GM08714 (cell line): ENCODE measurements at regions not wholly inside any gene's neighbourhood (a gene's known extent, or its start where the extent isn't known, plus 50 kb on each side); places are given as distances from the start of the nearest gene placed in this dataset.
"Not testable (repeated sequence)": the region's sequence is repeated elsewhere in the genome, so short reads cannot be mapped to it uniquely, and the experiment has no call there.

Source experiments
- H3K4me3 ChIP-seq: fragments of 200-500 bp; sonication (Bioruptor generic); 2 replicates; pipeline ENCODE4 v1.5.1; 2014; ENCODE audit warnings: mild to moderate bottlenecking, low read length, inconsistent platforms
- ZNF274 ChIP-seq: IDR thresholded peaks from 2 replicates; pipeline ENCODE4 v1.6.1; 2012; ENCODE audit warnings: mild to moderate bottlenecking, low read depth, low read length

DNA sequence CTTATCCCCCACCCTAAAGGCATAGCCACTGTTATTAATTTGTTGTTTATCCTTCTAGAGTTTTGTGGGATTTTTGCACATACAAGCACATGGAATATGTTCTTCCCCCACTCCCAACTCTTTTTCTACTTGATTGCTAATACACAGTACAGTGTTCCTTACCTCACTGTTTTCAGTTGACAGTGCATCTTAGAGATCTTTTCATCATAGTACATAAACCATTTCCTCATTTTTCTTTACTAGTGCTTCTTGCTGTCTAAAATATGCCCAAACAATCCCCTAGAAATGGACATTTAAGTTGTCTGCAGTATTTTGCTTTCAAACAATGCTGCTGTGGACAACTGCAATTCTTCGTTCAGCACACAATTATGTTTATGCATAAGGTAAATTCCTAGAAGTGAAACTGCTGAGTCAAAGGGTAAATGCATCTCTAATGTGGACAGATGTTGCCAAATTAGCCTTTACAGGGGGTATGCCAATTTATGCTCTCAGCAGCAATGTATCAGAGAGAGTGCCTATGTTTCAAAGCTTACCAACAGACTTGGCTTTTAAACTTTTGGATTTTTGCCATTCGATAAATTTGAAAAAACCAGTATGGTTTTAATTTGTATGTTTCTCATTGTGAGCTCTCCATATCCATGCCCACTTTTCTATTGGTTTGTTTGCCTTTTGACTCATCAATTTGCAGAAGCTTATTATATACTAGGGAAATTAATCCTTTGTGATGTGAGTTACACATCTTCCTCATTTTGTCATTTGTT, 132.6 kb downstream of the MRPS6 start:
- TF ChIP-seq ZNF274, result no peak
- H3K4me3 ChIP-seq, result no peak overlapping the region

DNA sequence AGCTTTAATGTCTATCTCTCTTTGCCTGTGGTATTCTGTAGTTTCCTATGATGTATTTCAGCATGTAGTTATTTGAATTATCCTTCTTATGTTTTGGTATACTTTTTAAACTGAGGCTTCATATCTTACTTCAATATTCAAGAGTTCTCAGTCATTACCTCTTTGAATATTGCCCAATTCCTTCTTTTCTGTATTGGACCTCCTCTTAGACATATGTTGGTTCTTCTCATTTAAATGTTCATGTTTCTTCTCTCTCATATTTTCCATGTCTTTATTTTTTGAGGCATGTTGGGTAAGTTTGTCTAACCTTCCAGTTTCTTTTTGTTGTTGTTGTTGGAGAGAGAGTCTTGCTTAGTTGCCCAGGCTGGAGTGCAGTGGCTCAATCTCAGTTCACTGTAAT, 140.6 kb downstream of the MRPS6 start:
- TF ChIP-seq ZNF274, result no peak
- H3K4me3 ChIP-seq, result no peak overlapping the region

DNA sequence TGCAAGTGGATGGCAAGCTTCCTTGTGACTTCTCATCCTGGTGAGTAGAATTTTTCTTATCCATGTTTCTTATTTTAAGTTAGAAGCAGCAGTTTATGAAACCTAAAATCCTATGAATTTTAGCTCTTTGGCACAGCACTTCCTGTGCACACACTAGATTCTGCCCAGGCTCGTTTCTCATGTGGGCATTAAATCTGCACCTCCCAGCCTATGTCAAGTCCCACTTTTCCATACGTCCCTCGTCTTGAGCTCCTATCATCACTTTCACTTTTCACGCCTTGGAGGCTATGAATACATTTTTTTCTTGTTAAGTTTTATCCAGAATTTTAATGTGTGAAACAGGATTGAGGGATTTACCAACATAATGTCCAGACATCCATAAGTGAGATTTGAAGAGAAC, 142.1 kb downstream of the MRPS6 start:
- TF ChIP-seq ZNF274, result no peak
- no peak overlapping the region for H3K4me3 ChIP-seq

DNA sequence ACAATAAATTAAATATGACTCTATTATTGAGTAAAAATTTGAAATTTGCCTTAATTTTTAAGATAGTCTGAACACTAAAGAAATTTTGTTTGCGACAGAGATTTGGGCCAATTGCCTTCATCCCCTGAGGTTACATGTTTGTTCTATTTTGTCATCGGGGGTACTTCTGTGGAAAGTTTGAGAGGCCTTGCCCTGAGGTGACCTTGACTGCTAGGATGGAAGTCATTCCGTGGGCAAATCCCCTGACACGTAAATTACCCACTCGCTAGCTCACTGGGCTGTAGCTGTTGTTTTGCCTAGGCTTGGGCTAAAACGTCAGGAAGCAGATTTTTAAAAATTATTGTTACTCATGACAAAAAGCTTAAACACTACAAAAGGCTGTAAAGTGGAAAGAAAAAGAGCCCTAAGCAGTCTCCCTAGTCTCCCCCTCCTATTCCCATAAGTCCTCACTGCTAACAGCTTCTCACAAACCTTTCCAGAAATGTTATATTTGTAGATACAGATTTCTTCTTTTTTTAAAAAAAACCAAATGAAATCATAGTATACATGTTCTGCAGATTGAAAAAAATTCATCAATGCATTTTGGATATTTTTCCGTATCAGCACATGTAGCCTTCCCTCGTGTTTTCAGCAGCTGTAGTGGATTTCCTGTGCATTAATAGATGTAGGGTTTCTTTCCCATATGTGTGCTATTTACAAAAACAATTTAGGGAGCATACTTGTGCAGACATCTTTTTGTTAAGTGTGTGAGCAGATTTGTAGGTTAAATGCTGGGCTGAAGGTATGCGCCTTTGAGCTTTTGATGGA, 142.7 kb downstream of the MRPS6 start:
- TF ChIP-seq ZNF274, result no peak
- H3K4me3 ChIP-seq, result no peak overlapping the region

DNA sequence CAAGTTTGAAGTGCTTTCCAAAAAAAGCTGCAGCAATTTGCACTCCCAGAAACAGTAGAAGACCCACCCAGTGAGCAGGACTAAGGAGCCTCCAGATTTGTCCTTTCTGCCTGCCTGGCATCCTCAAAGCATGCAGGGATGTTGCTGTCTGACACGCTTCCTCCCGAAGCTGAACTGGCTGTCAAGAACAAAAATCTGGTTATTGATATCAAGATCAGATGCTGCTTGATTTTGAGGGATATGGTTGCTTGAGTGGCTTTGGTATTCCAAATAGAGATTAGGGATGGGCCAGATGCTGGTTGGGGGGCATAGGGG, 143.3 kb downstream of the MRPS6 start:
- H3K4me3 ChIP-seq, result no peak overlapping the region
- no peak for TF ChIP-seq ZNF274

GRCh38 chr21:34217263-34217662, 143.9 kb downstream of the MRPS6 start:
- no peak for TF ChIP-seq ZNF274
- H3K4me3 ChIP-seq, result no peak overlapping the region

DNA sequence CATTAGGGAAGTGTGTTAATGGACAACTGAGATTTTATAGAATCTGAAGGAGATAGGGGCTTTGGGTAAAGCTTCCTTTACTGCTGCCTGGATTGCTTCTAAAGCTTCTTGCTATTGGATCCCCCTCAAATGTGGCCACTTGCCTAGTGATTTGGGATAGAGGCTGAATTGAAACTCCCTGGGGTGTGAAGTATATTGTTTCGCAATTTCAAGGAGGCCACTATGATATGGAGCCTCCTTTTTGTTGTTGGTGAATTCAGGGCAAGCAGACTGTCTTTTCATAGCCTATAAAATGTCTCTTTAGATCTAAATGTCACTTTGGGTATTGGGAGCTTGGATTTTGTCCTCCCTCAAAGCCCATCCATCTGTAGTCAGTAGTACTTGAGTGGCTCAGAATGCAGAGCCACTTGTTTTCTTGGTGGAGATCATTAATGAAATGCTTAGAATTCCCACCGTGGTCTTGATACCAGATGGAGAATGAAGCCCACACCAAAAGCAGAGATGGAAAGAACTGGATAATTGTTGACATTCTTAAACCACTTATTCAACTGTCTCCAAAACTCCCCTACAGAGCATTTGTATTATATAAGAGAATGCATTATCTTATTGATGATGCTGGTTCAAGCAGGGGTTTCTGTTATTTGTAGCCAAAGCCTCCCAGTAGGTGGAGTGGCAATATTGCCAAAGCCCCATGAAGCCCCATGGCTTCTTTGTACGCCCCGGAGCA, 144.3 kb upstream of the KCNE2 start:
- no peak overlapping the region for H3K4me3 ChIP-seq
- no peak for TF ChIP-seq ZNF274

DNA sequence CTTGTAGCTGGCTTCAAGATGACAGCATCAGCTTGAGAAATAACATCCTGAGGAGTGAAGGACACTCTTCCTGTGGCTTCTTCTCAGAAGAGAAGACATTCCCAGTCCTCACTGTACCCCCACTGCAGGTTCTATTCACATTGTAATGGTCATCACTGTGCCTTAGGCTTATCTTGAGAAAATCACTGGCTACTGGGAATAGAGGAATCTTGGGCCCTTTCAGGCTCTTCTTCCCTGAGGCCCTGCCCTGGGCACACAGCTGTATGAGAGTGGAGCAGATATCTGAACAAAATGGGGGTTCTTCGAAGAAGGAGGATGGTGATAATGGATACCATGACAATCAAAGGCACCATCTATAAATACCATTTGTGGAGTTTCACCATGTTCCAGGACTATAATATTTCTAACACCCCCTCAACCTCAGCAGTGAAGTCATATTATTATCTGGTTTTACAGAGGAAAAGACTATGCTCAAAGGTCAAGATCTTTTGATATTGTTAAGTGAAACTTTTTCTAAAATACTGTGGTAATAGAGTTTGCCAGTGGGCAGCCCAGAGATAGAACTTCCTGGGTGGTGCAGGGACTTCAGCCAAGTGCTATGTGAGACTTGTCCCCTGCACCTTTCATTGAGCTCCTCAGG, 143.1 kb upstream of the KCNE2 start:
- no peak for TF ChIP-seq ZNF274
- H3K4me3 ChIP-seq, result no peak overlapping the region

- H3K4me3 ChIP-seq, result no peak overlapping the region
- TF ChIP-seq ZNF274, result no peak
Measured at GRCh38 chr21:34221331-34222030, 142.3 kb upstream of the KCNE2 start.

- TF ChIP-seq ZNF274, result no peak
- no peak overlapping the region for H3K4me3 ChIP-seq
Measured at GRCh38 chr21:34222031-34222335, 141.8 kb upstream of the KCNE2 start.

DNA sequence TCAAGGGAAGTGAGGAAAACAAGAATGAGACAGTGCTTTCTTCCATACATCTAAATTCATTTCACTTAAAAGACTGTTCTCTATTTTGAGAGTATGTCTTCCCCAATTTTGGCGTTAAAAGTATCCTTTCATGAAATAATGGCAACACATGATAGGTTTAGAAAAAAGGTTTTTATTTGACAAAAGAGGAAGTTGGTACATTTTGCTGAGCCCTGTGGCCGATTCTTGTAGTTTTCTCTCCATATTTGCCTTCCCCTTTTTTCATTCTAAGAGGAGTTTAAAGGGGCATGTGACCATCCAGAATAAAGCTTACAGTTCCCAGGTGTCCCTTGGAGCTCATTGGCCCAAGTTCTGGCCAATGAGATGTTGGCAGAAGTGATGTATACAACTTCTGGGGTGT, 140.4 kb upstream of the KCNE2 start:
- TF ChIP-seq ZNF274, result no peak
- H3K4me3 ChIP-seq, result no peak overlapping the region

DNA sequence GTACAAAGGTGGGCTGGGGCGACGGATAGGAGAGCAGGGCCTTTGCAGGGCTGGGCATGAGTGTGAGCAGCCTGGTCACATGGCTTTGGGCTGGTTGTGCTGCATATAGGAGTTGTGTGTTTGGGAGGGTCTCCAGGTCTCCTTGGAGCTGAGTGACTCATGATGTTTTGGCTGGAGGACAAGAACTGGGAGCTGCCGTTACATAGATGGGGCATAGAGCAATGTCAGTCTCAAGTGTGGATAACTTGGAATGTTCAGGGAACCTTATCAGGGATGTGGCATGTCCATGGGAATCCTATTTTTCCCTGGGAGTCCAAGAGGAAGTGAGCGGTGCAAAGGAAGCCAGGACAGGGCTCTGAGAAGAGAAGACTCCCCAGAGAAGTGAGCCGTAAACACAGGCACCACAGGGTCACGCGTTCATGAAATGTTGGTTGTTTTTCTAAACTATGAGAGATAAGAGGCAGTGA, 136.4 kb upstream of the KCNE2 start:
- no peak overlapping the region for H3K4me3 ChIP-seq
- TF ChIP-seq ZNF274, result no peak

DNA sequence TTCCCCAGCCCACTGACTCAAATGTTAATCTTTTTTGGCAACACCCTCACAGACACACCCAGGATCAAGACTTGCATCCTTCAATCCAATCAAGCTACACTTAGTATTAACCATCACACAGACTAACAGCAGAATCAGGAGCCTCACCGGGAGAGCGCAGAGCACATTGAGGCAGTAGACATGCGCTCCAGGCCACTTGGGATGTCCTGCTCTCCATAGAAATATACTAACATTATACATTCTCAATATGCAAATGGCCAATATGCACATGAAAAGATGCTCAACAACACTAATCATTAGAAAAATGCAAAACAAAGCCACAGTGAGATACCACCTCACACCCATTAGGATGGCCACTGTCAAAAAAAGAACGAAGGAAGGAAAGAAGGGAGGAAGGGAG, 135.0 kb upstream of the KCNE2 start:
- H3K4me3 ChIP-seq, result no peak overlapping the region
- no peak for TF ChIP-seq ZNF274

- H3K4me3 ChIP-seq, result no peak overlapping the region
- no peak for TF ChIP-seq ZNF274
Measured at GRCh38 chr21:34229353-34229752, 134.5 kb upstream of the KCNE2 start.

- H3K4me3 ChIP-seq, result not testable (repeated sequence)
Measured at GRCh38 chr21:34233741-34234140, 130.1 kb upstream of the KCNE2 start.
